PC-9 (cell line): ENCODE measurements at regions not wholly inside any gene's neighbourhood (a gene's known extent, or its start where the extent isn't known, plus 50 kb on each side); places are given as distances from the start of the nearest gene placed in this dataset.
A peak's percentile ranks its signal among the peaks of the same experiment; 100 is the strongest.

ENCODE experiments used
- BruUV-seq: library from RNA; stranded (reverse); fragments of 400-500 nt; replicated peaks from 2 replicates; lab custom pipeline; 2021; lab: Mats Ljungman, UMichigan
- CTCF ChIA-PET: fragments of 300-600 bp; sonication (Branson Sonifier 250); formaldehyde crosslinking; loops from one replicate; lab custom pipeline; 2022; ENCODE audit warnings: antibody characterized with exemption; lab: Charles Lee
- POLR2A ChIA-PET: fragments of 300-600 bp; sonication (Branson Sonifier 250); formaldehyde crosslinking; loops from one replicate; lab custom pipeline; 2022; ENCODE audit warnings: antibody characterized with exemption; ENCODE audit not compliant: unreplicated experiment; lab: Charles Lee
- DNase-seq, 2 experiments: peaks; one replicate each; pipeline versions ENCODE4 v3.0.0 to v3.0.0-alpha.2; 2015 to 2022; ENCODE audit warnings: mixed read lengths in 1 of 2
- H2AFZ ChIP-seq: fragments of 200-600 bp; sonication (generic); 2 replicates; pipeline ENCODE4 v1.8.1; 2017; ENCODE audit warnings: antibody characterized with exemption
- H3F3A ChIP-seq: fragments of 200-600 bp; sonication (generic); 2 replicates; pipeline ENCODE4 v1.8.1; 2017; ENCODE audit warnings: antibody characterized with exemption, mild to moderate bottlenecking, low read depth; ENCODE audit not compliant: insufficient read depth
- H3K27ac ChIP-seq: fragments of 200-600 bp; sonication (generic); 2 replicates; pipeline ENCODE4 v1.6.1; 2016; ENCODE audit warnings: mixed run types
- H3K27me3 ChIP-seq: fragments of 200-600 bp; sonication (generic); 2 replicates; pipeline ENCODE4 v1.6.1; 2016; ENCODE audit warnings: low read depth, mixed run types; ENCODE audit not compliant: insufficient read depth
- H3K36me3 ChIP-seq: fragments of 200-600 bp; sonication (generic); 2 replicates; pipeline ENCODE4 v1.6.1; 2016; ENCODE audit warnings: low read depth, mixed run types
- H3K4me1 ChIP-seq: fragments of 200-600 bp; sonication (generic); replicated peaks from 2 replicates; pipeline ENCODE4 v1.6.1; 2016; ENCODE audit warnings: mixed run types; ENCODE audit not compliant: insufficient read depth
- H3K4me2 ChIP-seq: fragments of 200-600 bp; sonication (generic); 2 replicates; pipeline ENCODE4 v1.6.1; 2017; ENCODE audit warnings: mixed run types
- H3K4me3 ChIP-seq: fragments of 200-600 bp; sonication (generic); 2 replicates; pipeline ENCODE4 v1.6.1; 2016; ENCODE audit warnings: mixed run types
- H3K79me2 ChIP-seq: fragments of 200-600 bp; sonication (generic); 2 replicates; pipeline ENCODE4 v1.6.1; 2017; ENCODE audit warnings: low read depth, mixed run types
- H3K9me2 ChIP-seq: fragments of 200-600 bp; sonication (generic); 2 replicates; pipeline ENCODE4 v1.8.1; 2017; ENCODE audit warnings: mild to moderate bottlenecking; ENCODE audit not compliant: insufficient read depth
- H3K9me3 ChIP-seq: fragments of 200-600 bp; sonication (generic); 2 replicates; pipeline ENCODE4 v1.8.1; 2016; ENCODE audit warnings: low read depth; ENCODE audit not compliant: insufficient read depth
- H4K20me1 ChIP-seq: fragments of 200-600 bp; sonication (generic); 2 replicates; pipeline ENCODE4 v1.8.1; 2017; ENCODE audit not compliant: insufficient read depth
- CTCF ChIP-seq: fragments of 200-600 bp; sonication (generic); conservative IDR thresholded peaks from 2 replicates; pipeline ENCODE4 v1.6.1; 2017; ENCODE audit warnings: mixed run types, antibody characterized with exemption, mild to moderate bottlenecking, moderate library complexity
- EZH2 ChIP-seq: fragments of 200-600 bp; sonication (generic); IDR thresholded peaks from 2 replicates; pipeline ENCODE4 v1.8.0; 2017; ENCODE audit warnings: antibody characterized with exemption, low read depth
- intact Hi-C: fragments of 100-400 bp; cut with micrococcal nuclease; formaldehyde crosslinking; loops from one replicate; pipeline ENCODE4 v1.10.0; 2022; ENCODE audit not compliant: unreplicated experiment

- H3K9me2 ChIP-seq, result no peaks in the 10 kb centered on the region
- no peak overlapping the region for H3K4me2 ChIP-seq
- DNase-seq, result no peak
- ChIA-PET CTCF (interaction anchor here (0.6 to 0.7 kb wide), 2 partner anchors 232 to 420 kb away, joined by 3 to 6 read pairs; no protein-coding TSS in a partner anchor), POLR2A (interaction anchor here (0.6 kb wide), 1 partner anchor 190 kb away, joined by 3 read pairs; no protein-coding TSS in a partner anchor)
- intact Hi-C loops, result loop anchor here (10.0 kb wide), 1 partner anchor 139 kb away; no protein-coding TSS in a partner anchor
- H2AFZ ChIP-seq, result no peak overlapping the region
- H3K27ac ChIP-seq, result no peak overlapping the region
- no peak for TF ChIP-seq EZH2
- TF ChIP-seq CTCF, result no peak
- no TSS peak for BruUV-seq
- no peaks in the 10 kb centered on the region for H3F3A ChIP-seq
- H3K4me1 ChIP-seq, result no peaks in the 10 kb centered on the region
- no peak overlapping the region for H3K4me3 ChIP-seq
- H3K27me3 ChIP-seq, result no peaks in the 10 kb centered on the region
- peaks cover 14% of the 10 kb centered on the region for H3K9me3 ChIP-seq
- no peaks in the 10 kb centered on the region for H4K20me1 ChIP-seq
- H3K79me2 ChIP-seq, result no peaks in the 10 kb centered on the region
- no peaks in the 10 kb centered on the region for H3K36me3 ChIP-seq
Measured at GRCh38 chr11:29026286-29026685, 918.1 kb downstream of the METTL15 start.

- no peak for DNase-seq
- no TSS peak for BruUV-seq
- ChIA-PET POLR2A (no interaction called here), CTCF (no interaction called here)
- no peak overlapping the region for H3K4me3 ChIP-seq
- H3K27me3 ChIP-seq, result no peaks in the 10 kb centered on the region
- H3K27ac ChIP-seq, result no peak overlapping the region
- intact Hi-C loops, result loop anchor here (10.0 kb wide), 1 partner anchor 140 kb away; no protein-coding TSS in a partner anchor
- no peak overlapping the region for H3K4me2 ChIP-seq
- TF ChIP-seq CTCF (no peak), EZH2 (no peak)
- no peaks in the 10 kb centered on the region for H3K9me2 ChIP-seq
- no peaks in the 10 kb centered on the region for H3F3A ChIP-seq
- H3K4me1 ChIP-seq, result no peaks in the 10 kb centered on the region
- H4K20me1 ChIP-seq, result no peaks in the 10 kb centered on the region
- H3K9me3 ChIP-seq, result peaks cover 14% of the 10 kb centered on the region
- no peaks in the 10 kb centered on the region for H3K36me3 ChIP-seq
- 0 out of 2 replicates have a peak overlapping the region, but pooled peaks have one; percentile 22 for H2AFZ ChIP-seq
- no peaks in the 10 kb centered on the region for H3K79me2 ChIP-seq
Measured at GRCh38 chr11:29025001-29025400, 916.8 kb downstream of the METTL15 start.

GRCh38 chr11:29024386-29024785, 916.2 kb downstream of the METTL15 start:
- Histone ChIP-seq H3K27ac (no peak overlapping the region), H3K4me2 (no peak overlapping the region), H3K79me2 (no peaks in the 10 kb centered on the region), H3K27me3 (no peaks in the 10 kb centered on the region), H3K9me2 (no peaks in the 10 kb centered on the region), H3K4me3 (no peak overlapping the region), H4K20me1 (no peaks in the 10 kb centered on the region), H3K9me3 (peaks cover 13% of the 10 kb centered on the region), H3K4me1 (no peaks in the 10 kb centered on the region), H3K36me3 (no peaks in the 10 kb centered on the region), H2AFZ (no peak overlapping the region), H3F3A (no peaks in the 10 kb centered on the region)
- intact Hi-C loops, result loop anchor here (5.0 to 10.0 kb wide), 3 partner anchors 87 to 303 kb away; no protein-coding TSS in a partner anchor
- BruUV-seq, result no TSS peak
- TF ChIP-seq EZH2 (no peak), CTCF (no peak)
- CTCF ChIA-PET, result no interaction called here
- DNase-seq, result no peak
- POLR2A ChIA-PET, result no interaction called here
